Esophagus (tissue), 2 donors: ENCODE measurements at regions not wholly inside any gene's neighbourhood (a gene's known extent, or its start where the extent isn't known, plus 50 kb on each side); places are given as distances from the start of the nearest gene placed in this dataset.
A peak's percentile ranks its signal among the peaks of the same experiment; 100 is the strongest.

Experiments
- H3K27ac ChIP-seq, 2 donors: one replicate each; pipeline ENCODE4 v1.5.1; 2013; ENCODE audit warnings: low read depth in 2 of 2, mild to moderate bottlenecking in 2 of 2, inconsistent platforms in 1 of 2, low read length in 1 of 2, moderate library complexity in 1 of 2
- H3K27me3 ChIP-seq, 2 donors: one replicate each; pipeline ENCODE4 v1.6.1; 2013; ENCODE audit warnings: low read length in 2 of 2, control low read depth in 1 of 2, mild to moderate bottlenecking in 1 of 2; ENCODE audit not compliant: insufficient read depth in 2 of 2, control insufficient read depth in 1 of 2
- H3K36me3 ChIP-seq, 2 donors: one replicate each; pipeline ENCODE4 v1.6.1; 2013; ENCODE audit warnings: low read length in 1 of 2; ENCODE audit not compliant: control insufficient read depth in 2 of 2, insufficient read depth in 2 of 2
- H3K4me1 ChIP-seq, 2 donors: one replicate each; pipeline ENCODE4 v1.6.1; 2013; ENCODE audit warnings: low read length in 1 of 2; ENCODE audit not compliant: control insufficient read depth in 2 of 2, insufficient read depth in 2 of 2
- H3K4me3 ChIP-seq, 2 donors: one replicate each; pipeline ENCODE4 v1.5.1; 2013; ENCODE audit warnings: low read length in 2 of 2, mild to moderate bottlenecking in 2 of 2, low read depth in 1 of 2, moderate library complexity in 1 of 2
- H3K9me3 ChIP-seq, 2 donors: one replicate each; pipeline ENCODE4 v1.6.1; 2013; ENCODE audit warnings: mild to moderate bottlenecking in 2 of 2, low read depth in 1 of 2, low read length in 1 of 2, moderate library complexity in 1 of 2; ENCODE audit not compliant: control insufficient read depth in 2 of 2, insufficient read depth in 1 of 2
- WGBS, 2 donors: extraction: QIAGEN DNeasy Blood & Tissue Kit; methylation state at CpG; one replicate each; pipeline ENCODE4 v1.1.7; 2013; 5-methylcytosine and 5-hydroxymethylcytosine counted together
- donor health status: healthy with polysubstance abuse.
- donor health status: Bipolar disorder and iron deficiency.

- Histone ChIP-seq H3K27ac (no peak overlapping the region), H3K9me3 (peaks cover 0 to 4% of the 10 kb centered on the region in 2 donors), H3K4me3 (no peak overlapping the region), H3K27me3 (no peaks in the 10 kb centered on the region), H3K36me3 (no peaks in the 10 kb centered on the region), H3K4me1 (peaks cover 6 to 12% of the 10 kb centered on the region in 2 donors)
- WGBS, 2 donors = 95 to 98% methylated on average over 8 of the region's 8 CpGs
These were observed 131.2 kb upstream of the SMAD3 start for GRCh38 chr15:66933932-66934867.

- Histone ChIP-seq H3K4me3 (no peak overlapping the region), H3K27ac (no peak overlapping the region), H3K9me3 (peaks cover 0 to 4% of the 10 kb centered on the region in 2 donors), H3K27me3 (no peaks in the 10 kb centered on the region), H3K4me1 (peaks cover 6 to 12% of the 10 kb centered on the region in 2 donors), H3K36me3 (no peaks in the 10 kb centered on the region)
- WGBS, 2 donors = 95 to 96% methylated on average over 3 of the region's 3 CpGs
These were observed 130.4 kb upstream of the SMAD3 start for GRCh38 chr15:66934868-66935520.

- Histone ChIP-seq H3K36me3 (no peaks in the 10 kb centered on the region), H3K27ac (peak overlapping the region in 1 of 2 donors; percentile 21), H3K4me1 (peaks cover 6 to 16% of the 10 kb centered on the region in 2 donors), H3K27me3 (no peaks in the 10 kb centered on the region), H3K4me3 (no peak overlapping the region), H3K9me3 (peaks cover 0 to 4% of the 10 kb centered on the region in 2 donors)
- WGBS, 2 donors = 68 to 78% methylated on average over 7 of the region's 7 CpGs
These were observed 129.7 kb upstream of the SMAD3 start for GRCh38 chr15:66935688-66936087.

- Histone ChIP-seq H3K4me1 (peaks cover 6 to 18% of the 10 kb centered on the region in 2 donors), H3K27me3 (no peaks in the 10 kb centered on the region), H3K9me3 (peaks cover 0 to 4% of the 10 kb centered on the region in 2 donors), H3K27ac (peak overlapping the region in 1 of 2 donors; percentile 21), H3K4me3 (peak overlapping the region in 1 of 2 donors; percentile 31), H3K36me3 (no peaks in the 10 kb centered on the region)
- WGBS, 2 donors = 54 to 61% methylated on average over 25 of the region's 25 CpGs
These were observed 129.1 kb upstream of the SMAD3 start for GRCh38 chr15:66936109-66936860.

GRCh38 chr15:66936861-66937582 is 128.4 kb upstream of the SMAD3 start:
- 59 to 71% methylated on average over 8 of the region's 8 CpGs for WGBS, 2 donors
- Histone ChIP-seq H3K36me3 (no peaks in the 10 kb centered on the region), H3K9me3 (peaks cover 0 to 4% of the 10 kb centered on the region in 2 donors), H3K4me3 (no peak overlapping the region), H3K27me3 (no peaks in the 10 kb centered on the region), H3K4me1 (peaks cover 4 to 19% of the 10 kb centered on the region in 2 donors), H3K27ac (no peak overlapping the region)

- Histone ChIP-seq H3K4me1 (peaks cover 2 to 13% of the 10 kb centered on the region in 2 donors), H3K27ac (no peak overlapping the region), H3K4me3 (no peak overlapping the region), H3K9me3 (peaks cover 0 to 4% of the 10 kb centered on the region in 2 donors), H3K27me3 (no peaks in the 10 kb centered on the region), H3K36me3 (no peaks in the 10 kb centered on the region)
- 96 to 98% methylated on average over 3 of the region's 3 CpGs for WGBS, 2 donors
These were observed 127.8 kb upstream of the SMAD3 start for GRCh38 chr15:66937588-66937987.

GRCh38 chr15:66938114-66938830 is 127.1 kb upstream of the SMAD3 start:
- no peaks in the 10 kb centered on the region for H3K27me3 ChIP-seq
- WGBS, 2 donors = 82 to 85% methylated on average over 3 of the region's 3 CpGs
- peaks cover 0 to 9% of the 10 kb centered on the region in 2 donors for H3K4me1 ChIP-seq
- peaks cover 0 to 4% of the 10 kb centered on the region in 2 donors for H3K9me3 ChIP-seq
- no peak overlapping the region for H3K27ac ChIP-seq
- no peak overlapping the region for H3K4me3 ChIP-seq
- H3K36me3 ChIP-seq = no peaks in the 10 kb centered on the region

- H3K9me3 ChIP-seq = peaks cover 0 to 4% of the 10 kb centered on the region in 2 donors
These were observed 126.4 kb upstream of the SMAD3 start for GRCh38 chr15:66939016-66939415.

More at GRCh38 chr15:66939016-66939415, 126.4 kb upstream of the SMAD3 start:
- Histone ChIP-seq H3K27ac (no peak overlapping the region), H3K27me3 (no peaks in the 10 kb centered on the region), H3K36me3 (no peaks in the 10 kb centered on the region), H3K4me1 (peaks cover 0 to 12% of the 10 kb centered on the region in 2 donors), H3K4me3 (no peak overlapping the region)
- WGBS, 2 donors = 91 to 97% methylated on average over 3 of the region's 3 CpGs
